HG02623 (cell line): ENCODE measurements at regions not wholly inside any gene's neighbourhood (a gene's known extent, or its start where the extent isn't known, plus 50 kb on each side); places are given as distances from the start of the nearest gene placed in this dataset.
"Not testable (repeated sequence)": the region's sequence is repeated elsewhere in the genome, so short reads cannot be mapped to it uniquely, and the experiment has no call there.

ENCODE experiments used
- ATAC-seq: cut with Tn5 transposase; IDR thresholded peaks from one replicate; pipeline ENCODE4 v1.9.1; 2021; ENCODE audit warnings: moderate library complexity; ENCODE audit not compliant: unreplicated experiment

DNA sequence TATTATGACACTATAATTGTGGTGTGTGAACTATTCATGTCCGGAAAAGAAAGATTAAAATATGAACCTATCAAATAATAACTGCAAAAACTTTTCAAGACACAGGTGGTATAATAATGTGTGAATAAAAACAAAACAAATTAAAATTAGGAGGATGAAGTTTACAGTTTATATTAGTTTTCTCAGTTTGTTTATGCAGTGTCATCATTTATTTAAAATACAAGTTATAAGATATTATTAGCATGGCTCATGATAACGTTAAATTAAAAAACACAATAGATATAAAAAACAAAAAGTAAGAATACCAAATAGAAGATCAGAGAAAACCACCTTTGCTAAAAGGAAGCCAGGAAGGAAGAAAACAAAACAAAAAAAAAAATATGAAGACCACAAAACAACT is 963.8 kb upstream of the ALCAM start:
- no peak for ATAC-seq

DNA sequence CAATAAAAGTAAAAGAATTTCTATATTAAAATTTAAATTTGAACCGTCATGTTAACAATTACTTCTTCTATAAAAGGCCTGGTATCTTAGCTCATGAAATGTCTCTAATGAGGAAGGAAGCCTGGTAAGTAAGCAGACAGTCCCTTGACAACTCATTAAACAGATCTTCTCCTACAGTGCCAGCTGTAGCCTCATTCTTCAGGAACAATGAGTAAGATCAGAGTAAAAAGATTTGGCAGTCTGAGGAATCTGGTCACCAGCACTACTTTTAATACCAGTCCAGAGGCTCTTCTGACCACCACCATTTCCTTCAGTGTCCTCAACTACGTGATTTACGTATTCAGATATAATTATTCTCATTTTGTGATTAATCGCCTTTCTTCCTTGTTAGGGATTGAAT is 955.0 kb upstream of the ALCAM start:
- ATAC-seq, result no peak

DNA sequence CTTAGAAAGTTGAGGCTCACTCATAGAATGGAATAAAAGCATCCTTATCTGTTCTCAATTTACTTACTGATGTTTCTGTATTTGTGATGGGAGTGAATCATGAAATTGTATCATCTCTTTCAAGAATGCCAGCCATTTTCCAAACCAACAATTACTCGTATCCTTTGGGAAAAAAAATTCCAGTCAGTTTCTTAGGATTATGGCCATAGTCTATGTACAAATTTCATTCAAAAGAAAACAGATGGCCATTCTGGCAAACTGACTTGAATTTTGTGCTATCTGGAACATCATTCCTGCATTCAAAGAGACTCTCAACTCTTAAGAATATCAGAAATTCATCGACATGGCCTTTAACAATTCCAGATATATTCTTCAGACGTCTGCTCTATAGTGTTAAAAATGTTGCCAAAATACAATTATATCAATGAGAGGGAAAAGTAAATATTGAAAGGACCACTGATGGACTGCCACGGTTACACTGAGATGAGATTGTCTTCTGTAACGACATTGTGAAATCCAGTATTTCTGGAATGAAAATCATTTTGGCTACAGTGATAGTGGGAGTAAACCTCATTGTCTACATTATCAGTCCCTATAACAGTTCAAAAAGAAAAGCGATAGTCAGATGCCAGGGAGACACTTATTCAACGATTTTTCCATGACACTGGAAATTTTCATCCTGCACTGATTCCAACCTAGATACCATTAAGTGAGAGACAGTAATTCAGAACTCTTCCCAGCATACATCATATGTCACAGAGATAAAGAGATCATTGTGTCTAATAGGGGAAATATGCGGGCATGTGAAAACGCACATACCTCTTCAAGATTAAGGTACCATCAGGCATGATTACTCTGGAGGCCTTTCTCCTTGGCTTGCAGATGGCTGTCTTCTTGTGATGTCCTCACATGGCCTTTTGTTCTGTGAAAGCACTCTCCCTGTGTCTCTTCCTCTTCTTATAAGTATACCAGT is 953.8 kb upstream of the ALCAM start:
- ATAC-seq, result no peak

DNA sequence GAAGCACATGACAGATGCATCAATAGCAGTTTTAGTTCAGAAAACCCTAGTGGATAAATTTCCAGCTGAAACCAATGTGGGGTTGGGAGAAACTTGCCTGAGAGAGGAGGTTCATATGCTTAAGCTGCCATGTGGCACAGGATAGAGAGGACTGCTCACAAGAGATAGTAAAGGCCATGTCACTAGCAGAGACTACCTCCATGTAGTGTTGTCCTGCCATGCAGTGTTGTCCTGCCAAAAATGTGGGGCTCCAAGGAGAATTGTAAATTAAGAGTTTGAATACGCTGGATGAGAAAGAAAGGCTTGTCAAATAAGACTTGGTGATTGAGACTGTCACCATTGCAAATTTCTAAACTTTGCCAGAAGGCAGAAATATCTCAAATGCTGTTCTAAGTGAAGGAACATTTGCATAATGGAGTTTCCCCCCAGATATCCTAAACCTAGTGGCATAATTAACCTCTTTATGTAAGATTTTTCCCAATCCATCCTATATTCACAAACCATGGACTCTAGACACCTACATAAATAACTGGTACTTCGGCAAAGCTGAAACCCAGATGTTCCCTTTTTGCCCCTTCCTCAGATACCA is 938.3 kb upstream of the ALCAM start:
- ATAC-seq, result no peak

DNA sequence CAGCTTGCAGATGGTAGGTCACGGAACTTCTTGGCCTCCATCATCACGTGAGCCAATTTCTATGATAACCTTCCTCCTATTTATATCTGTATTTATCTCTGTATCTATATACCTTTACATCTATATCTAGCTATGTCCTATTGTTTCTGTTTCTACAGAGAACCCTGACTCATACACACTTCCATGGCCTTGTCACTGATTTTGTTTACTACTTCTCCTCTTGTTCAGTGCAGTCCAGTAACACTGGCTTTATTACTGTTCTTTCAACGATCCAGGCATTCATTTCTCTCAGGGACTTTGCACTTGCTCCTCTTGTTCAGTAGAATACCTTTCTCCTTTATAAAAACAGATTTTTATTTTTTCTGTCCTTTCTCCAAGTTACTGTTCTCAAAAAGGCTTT is 937.0 kb upstream of the ALCAM start:
- no peak for ATAC-seq

DNA sequence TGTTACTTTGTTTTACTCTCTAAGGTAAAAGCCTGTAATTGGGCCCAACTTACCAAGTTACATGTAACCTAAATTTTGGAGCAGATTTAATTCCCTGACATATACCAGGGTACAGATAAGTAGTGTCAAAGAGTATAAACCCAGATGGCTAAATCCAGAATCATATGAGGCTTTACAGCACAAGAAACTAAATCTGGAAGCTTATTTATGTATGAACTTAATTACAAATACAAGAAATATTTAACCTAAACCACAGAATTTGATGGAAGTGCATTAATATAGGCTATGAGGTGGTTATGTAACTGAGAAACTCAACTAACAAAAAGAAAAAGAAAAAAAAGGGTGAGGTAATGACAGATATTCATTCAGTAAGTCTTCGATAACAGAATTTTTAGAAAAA is 930.2 kb upstream of the ALCAM start:
- no peak for ATAC-seq

DNA sequence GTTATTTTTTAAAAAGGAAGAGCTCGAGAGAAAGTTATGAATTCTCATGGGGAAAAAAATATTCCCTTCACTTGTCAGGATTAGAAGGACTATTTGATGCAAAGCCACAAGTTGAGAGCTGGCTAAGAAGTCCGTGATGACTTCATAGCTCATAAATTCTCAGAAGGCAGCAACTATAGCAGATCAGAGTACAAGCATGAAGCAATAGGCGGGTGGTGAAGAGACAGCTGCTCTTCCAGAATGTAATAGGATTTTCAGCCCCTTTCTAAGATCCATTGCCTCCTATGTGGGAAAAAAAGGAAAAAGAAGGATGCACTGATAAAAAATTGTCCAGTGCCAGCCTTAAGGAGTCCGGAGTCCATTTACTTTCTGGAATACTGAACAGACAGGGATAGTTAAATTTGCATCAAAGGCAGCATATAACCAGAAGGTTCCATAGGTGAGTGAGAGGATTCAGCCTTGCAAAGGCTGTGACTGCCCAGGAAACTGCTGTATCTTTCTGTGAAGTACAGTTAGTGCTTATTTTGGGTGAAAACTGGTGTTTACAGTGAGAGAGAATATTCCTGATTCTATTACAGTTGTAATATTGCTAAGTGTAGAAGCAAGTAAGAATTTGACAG is 929.5 kb upstream of the ALCAM start:
- no peak for ATAC-seq

DNA sequence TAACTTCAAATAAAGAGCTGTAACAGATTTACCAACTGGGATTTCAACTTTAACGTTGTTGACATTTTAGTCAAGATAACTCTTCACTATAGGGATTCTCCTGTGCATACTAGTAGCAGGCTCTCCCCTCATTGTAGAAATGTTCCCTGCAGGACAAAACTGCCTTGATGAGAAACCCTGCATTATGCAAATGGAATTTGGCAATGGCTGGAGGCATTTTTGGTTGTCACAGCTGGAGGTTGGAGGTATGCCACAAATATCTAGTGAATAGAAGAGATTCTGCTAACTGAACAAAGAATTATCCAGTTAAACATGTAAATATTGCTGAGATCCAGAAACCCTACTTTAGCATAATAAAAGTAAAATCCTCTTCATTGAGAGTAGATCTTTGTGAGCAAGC is 928.8 kb upstream of the ALCAM start:
- no peak for ATAC-seq

DNA sequence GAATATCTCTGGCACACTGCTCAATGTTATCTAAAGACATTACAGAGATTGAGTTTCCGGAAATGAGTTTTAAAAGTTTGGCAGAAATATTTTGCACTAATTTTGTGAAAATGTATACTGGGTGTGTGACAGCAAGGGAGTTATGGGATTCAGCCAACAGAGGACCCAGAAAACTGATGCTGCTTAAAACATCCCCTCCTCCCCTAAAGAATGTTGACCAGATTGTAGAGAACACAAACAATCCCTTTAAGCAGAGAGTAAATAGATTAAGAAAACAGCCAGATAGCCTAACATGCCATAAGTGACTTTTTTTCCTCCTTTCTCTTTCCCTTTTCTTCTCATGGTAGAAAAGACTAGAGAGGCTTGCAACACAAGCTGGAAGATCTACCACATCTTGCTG is 928.0 kb upstream of the ALCAM start:
- no peak for ATAC-seq

DNA sequence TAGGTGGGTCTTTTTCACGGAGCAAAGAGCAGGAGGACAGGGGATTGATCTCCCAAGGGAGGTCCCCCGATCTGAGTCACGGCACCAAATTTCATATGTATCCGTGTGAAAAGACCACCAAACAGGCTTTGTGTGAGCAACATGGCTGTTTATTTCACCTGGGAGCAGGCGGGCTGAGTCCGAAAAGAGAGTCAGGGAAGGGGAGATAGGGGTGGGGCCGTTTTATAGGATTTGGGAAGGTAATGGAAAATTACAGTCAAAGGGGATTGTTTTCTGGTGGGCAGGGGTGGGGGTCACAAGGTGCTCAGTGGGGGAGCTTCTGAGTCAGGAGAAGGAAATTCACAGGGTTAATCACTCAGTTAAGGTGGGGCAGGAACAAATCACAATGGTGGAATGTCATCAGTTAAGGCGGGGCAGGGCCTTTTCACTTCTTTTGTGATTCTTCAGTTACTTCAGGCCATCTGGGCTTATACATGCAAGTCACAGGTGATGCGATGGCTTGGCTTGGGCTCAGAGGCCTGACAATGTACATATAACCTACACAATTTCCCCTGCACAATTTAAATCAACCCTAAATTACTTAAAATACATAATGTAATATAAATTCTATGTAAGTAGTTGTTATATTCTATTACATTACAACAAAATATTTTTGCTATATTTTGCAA is 921.3 kb upstream of the ALCAM start:
- ATAC-seq, result not testable (repeated sequence)

DNA sequence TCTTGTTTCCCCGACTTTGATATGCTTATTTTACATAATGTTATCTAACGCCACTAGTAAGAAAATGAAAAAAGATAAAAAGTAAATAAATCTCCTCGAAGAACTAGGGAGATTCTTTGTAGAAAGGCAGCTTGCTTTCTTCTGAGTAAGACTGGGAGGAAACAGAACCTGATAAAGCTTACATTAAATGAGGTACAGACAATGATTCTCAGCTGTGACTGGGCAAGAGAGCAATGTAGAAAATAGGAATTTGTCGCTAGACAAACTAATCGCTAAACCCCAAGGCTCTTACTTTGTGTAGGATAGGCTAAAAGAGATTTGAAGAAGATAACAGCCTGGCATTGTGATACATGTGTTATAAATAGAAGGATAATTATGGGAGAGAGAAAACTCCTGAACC is 919.0 kb upstream of the ALCAM start:
- no peak for ATAC-seq

DNA sequence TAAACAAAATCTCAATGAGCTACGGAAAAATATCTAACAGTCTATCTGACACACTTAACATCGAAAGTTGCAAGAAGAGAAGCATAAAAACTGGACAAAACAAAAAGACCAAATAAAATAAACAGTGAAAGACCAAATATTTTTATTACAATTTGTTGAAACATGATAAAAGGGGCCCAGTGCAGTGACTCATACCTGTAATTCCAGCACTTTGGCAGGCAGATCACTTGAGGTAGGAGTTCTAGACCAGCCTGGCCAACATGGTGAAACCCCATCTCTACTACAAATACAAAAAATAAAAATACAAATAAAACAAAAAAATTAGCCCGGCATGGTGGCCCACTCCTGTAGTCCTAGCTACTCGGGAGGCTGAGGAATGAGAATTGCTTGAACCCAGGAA is 914.0 kb upstream of the ALCAM start:
- no peak for ATAC-seq

DNA sequence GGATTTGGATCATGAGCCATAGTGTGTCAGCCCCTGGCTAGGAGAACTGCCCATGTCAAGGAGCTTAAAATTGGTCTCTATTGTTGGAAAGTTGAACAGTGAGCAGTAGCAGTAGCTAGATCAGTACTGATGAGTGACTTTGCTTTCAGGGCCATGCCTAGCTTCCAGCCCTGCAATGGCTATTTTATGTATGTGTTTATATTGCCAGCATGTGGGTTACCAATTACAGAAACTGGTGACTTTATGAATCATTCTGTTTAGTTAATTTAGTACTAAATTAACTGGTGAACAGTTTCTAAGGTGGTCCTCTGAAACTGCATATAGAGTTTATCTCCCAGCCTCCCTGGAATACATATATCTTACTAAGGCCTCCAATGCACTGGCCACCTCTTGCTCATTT is 908.1 kb upstream of the ALCAM start:
- ATAC-seq, result no peak

DNA sequence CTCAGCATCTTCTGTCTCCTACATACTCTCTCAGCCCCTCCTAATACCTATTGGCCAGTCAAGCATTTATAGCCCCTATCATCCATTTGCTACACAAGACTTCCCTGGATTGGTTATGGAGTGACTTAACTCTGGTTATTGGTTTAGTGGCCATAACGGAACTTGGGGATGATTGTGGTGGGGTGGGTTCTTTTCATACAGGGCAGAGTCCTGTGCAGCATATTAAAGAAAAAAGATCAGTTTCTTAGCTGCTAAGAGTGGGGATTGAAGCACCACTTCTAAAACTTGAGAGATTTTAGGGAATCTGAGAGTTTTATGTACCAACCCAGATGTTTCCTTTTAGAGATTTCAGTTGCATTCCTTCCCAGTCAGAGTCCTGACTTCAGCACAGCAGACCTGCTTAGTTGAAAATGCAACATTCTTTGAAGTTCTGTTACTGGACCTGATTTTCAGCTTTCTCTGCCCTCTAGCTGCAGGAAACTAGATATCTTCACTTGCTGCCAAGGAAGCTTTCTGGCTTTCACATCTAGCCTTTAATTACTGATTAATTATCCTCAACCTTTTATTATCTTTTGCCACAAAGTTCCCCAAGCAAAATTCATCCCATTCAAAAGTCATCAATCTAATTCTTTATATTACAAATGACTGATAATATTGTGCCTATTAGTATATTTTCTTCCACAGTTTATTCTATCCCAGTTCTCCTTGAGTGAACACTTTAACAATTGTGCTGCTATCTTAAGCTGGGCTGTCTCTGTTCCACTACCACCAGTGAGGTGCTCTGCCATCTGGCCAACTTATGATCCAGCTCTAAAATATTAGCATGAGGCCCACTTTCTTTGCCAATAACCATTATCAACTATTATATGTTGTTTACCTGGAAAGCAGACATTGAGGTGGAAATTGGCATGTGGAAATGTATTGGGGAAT is 906.0 kb upstream of the ALCAM start:
- peak; percentile 33 for ATAC-seq

DNA sequence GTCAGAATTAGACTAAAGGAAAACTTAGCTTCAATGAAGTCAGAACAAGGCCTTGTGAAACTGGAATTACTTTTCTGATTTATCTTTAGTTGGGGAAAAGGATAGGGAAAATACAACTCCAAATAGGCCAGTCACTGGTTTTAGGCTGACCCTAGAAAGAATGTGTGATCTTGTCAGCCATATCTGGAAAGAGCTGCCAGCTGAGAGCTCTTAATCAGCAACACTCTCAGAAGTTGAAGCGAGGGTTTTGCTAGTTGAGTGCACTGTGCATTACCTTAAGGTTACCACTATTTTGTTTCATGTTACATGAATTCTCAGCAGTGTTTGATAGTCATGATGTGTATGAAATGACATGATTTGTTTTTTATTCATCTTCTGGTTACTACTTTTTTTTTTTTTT is 905.3 kb upstream of the ALCAM start:
- no peak for ATAC-seq

DNA sequence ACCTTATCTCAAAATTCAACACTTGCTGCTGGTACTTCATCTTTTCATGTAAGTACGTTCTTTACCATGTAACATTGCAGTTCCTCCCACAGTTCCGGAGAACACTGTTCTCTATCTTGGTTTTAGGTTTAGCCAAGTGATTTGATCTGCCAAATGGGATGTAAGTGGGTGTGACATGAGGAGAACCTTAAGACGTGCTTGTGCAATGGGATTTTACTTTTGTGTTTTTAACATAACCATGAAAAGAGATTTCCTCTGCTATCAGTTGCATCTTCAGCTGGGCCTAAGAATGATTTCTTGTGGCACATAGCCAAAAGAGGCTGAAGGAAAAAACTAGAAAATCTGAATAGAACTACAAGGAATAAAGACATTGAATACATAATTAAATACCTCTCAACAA is 894.5 kb upstream of the ALCAM start:
- no peak for ATAC-seq

DNA sequence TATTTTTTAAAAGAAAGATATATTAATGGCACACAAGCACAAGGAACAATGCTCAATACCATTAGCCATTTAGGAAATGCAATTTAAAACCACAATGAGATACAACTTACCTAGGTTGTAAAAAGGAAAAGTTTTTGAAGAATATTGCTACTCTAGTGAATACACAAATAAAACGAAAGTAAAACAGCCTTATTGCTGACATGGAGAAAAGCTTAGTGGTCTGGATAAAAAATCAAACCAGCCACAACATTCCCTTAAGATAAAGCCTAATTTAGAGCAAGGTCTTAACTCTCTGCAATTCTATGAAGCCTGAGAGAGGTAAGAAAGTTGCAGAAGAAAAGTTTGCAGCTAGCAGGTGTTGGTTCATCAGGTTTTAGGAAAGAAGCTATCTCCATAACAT is 892.7 kb upstream of the ALCAM start:
- no peak for ATAC-seq

DNA sequence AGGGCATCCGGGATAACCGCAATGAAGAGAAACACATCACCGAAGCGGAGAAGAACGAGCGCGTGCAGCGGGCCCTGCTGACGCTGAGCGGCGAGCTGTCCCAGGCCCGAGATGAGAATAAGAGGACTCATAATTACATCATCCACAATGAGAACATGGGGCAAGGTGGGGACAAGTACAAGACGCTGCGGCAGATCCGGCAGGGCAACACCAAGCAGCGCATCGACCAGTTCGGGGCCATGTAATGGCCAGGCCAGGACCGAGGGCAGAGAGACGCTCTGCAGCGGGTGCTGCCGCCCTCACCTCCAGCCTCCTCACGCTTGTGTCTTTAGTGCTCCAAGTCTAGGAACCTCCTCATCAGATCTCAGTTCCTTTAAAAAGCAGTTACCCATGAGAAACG is 863.7 kb upstream of the ALCAM start:
- no peak for ATAC-seq

DNA sequence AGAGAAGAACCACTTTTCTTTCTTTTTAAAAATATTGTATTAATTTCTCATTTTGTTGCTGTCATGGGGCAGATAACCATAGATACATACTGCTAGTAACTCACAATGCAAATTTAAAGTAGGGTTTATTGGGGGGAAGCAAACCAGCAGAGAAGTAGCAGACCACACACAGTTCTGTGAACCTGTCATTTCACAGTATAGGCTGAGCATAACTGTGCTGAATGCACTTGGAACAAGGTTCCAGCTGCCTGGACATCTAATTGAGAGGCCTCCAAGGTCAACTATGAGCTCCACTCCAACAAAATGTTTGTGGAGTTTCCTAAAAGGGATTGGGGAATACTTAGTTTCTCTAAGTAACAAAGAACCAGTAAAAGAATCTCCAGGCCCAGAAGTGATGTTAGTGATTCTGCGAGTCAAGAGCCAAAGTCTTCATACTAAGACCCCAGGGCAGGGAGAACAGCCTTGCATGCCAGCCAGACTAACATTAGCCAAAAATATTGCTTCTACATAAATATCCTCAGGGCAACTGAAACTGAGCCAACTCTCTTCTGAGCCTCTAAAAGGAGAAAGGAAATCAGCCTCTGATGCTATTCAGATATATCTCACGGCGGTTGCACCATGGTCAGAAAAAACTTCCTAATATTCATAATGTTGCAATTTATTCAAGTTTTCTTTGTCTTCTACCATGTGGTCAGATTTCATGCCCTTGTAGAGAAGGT is 856.4 kb upstream of the ALCAM start:
- peak; percentile 45 for ATAC-seq

DNA sequence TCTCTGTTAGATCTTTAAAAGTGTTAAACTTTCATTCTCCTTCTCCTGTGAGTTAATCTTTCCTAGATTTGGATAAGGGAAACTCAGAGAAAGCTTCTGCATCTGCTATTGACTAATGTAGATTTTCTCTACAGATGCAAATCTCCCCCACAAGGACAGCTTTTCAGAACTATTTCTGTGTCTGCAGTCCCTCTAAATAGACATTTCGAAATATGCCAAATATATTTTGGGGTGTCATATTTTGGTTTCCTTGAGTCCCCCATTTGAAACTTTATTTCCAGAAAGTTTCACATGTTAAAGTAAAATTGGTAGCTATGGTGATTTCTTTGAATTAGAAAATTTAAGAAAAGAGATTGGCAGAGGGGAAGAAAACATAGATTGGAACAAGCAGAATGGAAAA is 852.3 kb upstream of the ALCAM start:
- ATAC-seq, result no peak
